ENCODE measurements at regions not wholly inside any gene's neighbourhood (a gene's known extent, or its start where the extent isn't known, plus 50 kb on each side); places are given as distances from the start of the nearest gene placed in this dataset.
A peak's percentile ranks its signal among the peaks of the same experiment; 100 is the strongest.
"Not testable (repeated sequence)": the region's sequence is repeated elsewhere in the genome, so short reads cannot be mapped to it uniquely, and the experiment has no call there.

GRCh38 chr2:234861841-234862735 lies 89.7 kb upstream of the SH3BP4 start:
- no peak for DNase-seq

- DNase-seq = not testable (repeated sequence)
These were observed 92.4 kb upstream of the SH3BP4 start for GRCh38 chr2:234859330-234859872.

- no peak for DNase-seq
These were observed 93.0 kb upstream of the SH3BP4 start for GRCh38 chr2:234858790-234859329.

- DNase-seq = peak; percentile 15
These were observed 93.7 kb upstream of the SH3BP4 start for GRCh38 chr2:234858145-234858544.

- no peak for DNase-seq
These were observed 98.1 kb upstream of the SH3BP4 start for GRCh38 chr2:234853729-234854128.

GRCh38 chr2:234852941-234853340 lies 98.9 kb upstream of the SH3BP4 start:
- no peak for DNase-seq

- no peak for DNase-seq
These were observed 99.8 kb upstream of the SH3BP4 start for GRCh38 chr2:234852035-234852434.

- DNase-seq = peak; percentile 4
These were observed 100.4 kb upstream of the SH3BP4 start for GRCh38 chr2:234851451-234851850.

GRCh38 chr2:234850818-234851217 lies 101.0 kb upstream of the SH3BP4 start:
- no peak for DNase-seq

GRCh38 chr2:234849678-234850077 lies 102.1 kb upstream of the SH3BP4 start:
- no peak for DNase-seq

- DNase-seq = no peak
These were observed 103.2 kb upstream of the SH3BP4 start for GRCh38 chr2:234848578-234848977.

GRCh38 chr2:234847639-234848038 lies 104.2 kb upstream of the SH3BP4 start:
- DNase-seq = no peak

- DNase-seq = no peak
These were observed 104.5 kb upstream of the SH3BP4 start for GRCh38 chr2:234847364-234847635.

GRCh38 chr2:234846599-234847363 lies 105.0 kb upstream of the SH3BP4 start:
- no peak for DNase-seq

GRCh38 chr2:234845602-234846590 lies 105.9 kb upstream of the SH3BP4 start:
- DNase-seq = no peak

GRCh38 chr2:234843411-234843810 lies 108.4 kb upstream of the SH3BP4 start:
- DNase-seq = no peak

GRCh38 chr2:234842753-234843152 lies 109.1 kb upstream of the SH3BP4 start:
- DNase-seq = no peak

- no peak for DNase-seq
These were observed 110.3 kb upstream of the SH3BP4 start for GRCh38 chr2:234841321-234842015.

GRCh38 chr2:234840336-234840735 lies 111.5 kb upstream of the SH3BP4 start:
- no peak for DNase-seq

GRCh38 chr2:234839285-234839684 lies 112.5 kb upstream of the SH3BP4 start:
- no peak for DNase-seq

GRCh38 chr2:234836271-234836670 lies 115.5 kb upstream of the SH3BP4 start:
- DNase-seq = no peak

GRCh38 chr2:234835738-234836137 lies 116.1 kb upstream of the SH3BP4 start:
- DNase-seq = no peak
